ENCODE measurements at regions not wholly inside any gene's neighbourhood (a gene's known extent, or its start where the extent isn't known, plus 50 kb on each side); places are given as distances from the start of the nearest gene placed in this dataset.

DNA sequence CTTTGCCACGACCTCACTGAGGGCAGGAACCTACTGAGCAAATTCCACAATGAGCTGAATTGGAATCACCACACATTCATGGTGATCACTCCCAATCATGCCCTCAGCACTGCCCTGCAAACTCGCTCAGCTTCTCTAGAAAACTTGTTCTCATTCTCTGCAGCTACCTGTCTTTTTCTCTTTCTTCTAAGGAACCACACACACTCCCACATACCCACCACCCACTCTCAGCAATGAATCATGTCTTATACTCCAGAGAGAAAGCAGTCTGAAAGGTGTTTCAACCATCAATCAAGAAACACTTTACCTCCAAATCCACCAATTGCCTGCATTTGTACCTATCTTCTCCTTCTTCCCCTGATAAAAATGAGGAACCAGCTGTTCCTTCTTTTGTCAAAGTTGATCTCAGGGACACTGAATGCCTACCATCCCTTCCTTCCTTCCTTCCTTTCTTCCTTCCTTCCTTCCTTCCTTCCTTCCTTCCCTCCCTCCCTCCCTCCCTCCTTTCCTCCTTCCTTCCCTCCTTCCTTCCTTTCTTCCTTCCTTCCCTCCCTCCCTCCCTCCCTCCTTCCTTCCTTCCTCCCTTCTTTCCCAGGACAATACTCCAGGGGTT, 84.6 kb upstream of the SGK1 start:
- H3K27ac ChIP-seq, result no peak overlapping the region
- H3K4me3 ChIP-seq, result no peak overlapping the region
- POLR2A ChIA-PET, result no interaction called here
- H3K4me2 ChIP-seq, result no peak overlapping the region
- H3K4me1 ChIP-seq, result no peaks in the 10 kb centered on the region
- H3K9me3 ChIP-seq, result no peaks in the 10 kb centered on the region
- CTCF ChIA-PET, result no interaction called here
- FAIRE-seq (no peak), ATAC-seq (no peak), DNase-seq (ENCODE audit: low read depth in 1 of 2, low spot score in 1 of 2) (no peak)
- 79% methylated on average over 2 of the region's 2 CpGs for WGBS (ENCODE audit: missing lambda C conversion rate)
- TF ChIP-seq TP53 (CRISPR knock-in tag; IDR thresholded peaks at IDR 0.05) (no peak), ATOH8 (CRISPR knock-in tag; IDR thresholded peaks at IDR 0.05; ENCODE audit: low read depth) (no peak), CHD4 (IDR thresholded peaks at IDR 0.05; ENCODE audit: borderline replicate concordance) (no peak), HOXB5 (CRISPR knock-in tag; IDR thresholded peaks at IDR 0.05) (no peak), JUNB (IDR thresholded peaks at IDR 0.05) (no peak), RAD21 (conservative IDR thresholded peaks at IDR 0.05 in 1 of 2, IDR thresholded peaks at IDR 0.05 in 1 of 2) (no peak), CBX8 (IDR thresholded peaks at IDR 0.05) (no peak), SMC3 (IDR thresholded peaks at IDR 0.05) (no peak), ZFP36 (IDR thresholded peaks at IDR 0.05; ENCODE audit: borderline replicate concordance, partially characterized antibody) (no peak), BHLHE40 (IDR thresholded peaks at IDR 0.05; ENCODE audit: low read depth, low read length) (no peak)

- ATAC-seq (no peak), FAIRE-seq (no peak), DNase-seq (ENCODE audit: low read depth in 1 of 2, low spot score in 1 of 2) (no peak)
- 65% methylated on average over 2 of the region's 2 CpGs for WGBS (ENCODE audit: missing lambda C conversion rate)
- CTCF ChIA-PET, result interaction anchor here (0.6 kb wide), 1 partner anchor 8 kb away, joined by 4 read pairs; no protein-coding TSS in a partner anchor
- POLR2A ChIA-PET, result no interaction called here
- Histone ChIP-seq H3K27ac (peak overlapping the region in 1 of 2 experiments; percentile 31; a peak in 1 of 6 replicates), H3K9me3 (no peaks in the 10 kb centered on the region), H3K4me2 (no peak overlapping the region), H3K4me1 (no peaks in the 10 kb centered on the region), H3K4me3 (no peak overlapping the region)
- TF ChIP-seq POLR2AphosphoS2 (conservative IDR thresholded peaks at IDR 0.05; ENCODE audit: low read length) (no peak), ZNF302 (CRISPR knock-in tag; IDR thresholded peaks at IDR 0.05) (no peak), SREBF2 (IDR thresholded peaks at IDR 0.05) (no peak), JUN (IDR thresholded peaks at IDR 0.05) (no peak), HEYL (CRISPR knock-in tag; IDR thresholded peaks at IDR 0.05) (no peak), CBX2 (IDR thresholded peaks at IDR 0.05; ENCODE audit: borderline replicate concordance, low read depth) (no peak), NR3C1 (IDR thresholded peaks at IDR 0.05) (no peak), CEBPB (IDR thresholded peaks at IDR 0.05) (no peak), ESRRA (IDR thresholded peaks at IDR 0.05; ENCODE audit: borderline replicate concordance, low read length) (no peak), HOXA7 (CRISPR knock-in tag; IDR thresholded peaks at IDR 0.05) (no peak)
- TF ChIP-seq, protein P1, sequence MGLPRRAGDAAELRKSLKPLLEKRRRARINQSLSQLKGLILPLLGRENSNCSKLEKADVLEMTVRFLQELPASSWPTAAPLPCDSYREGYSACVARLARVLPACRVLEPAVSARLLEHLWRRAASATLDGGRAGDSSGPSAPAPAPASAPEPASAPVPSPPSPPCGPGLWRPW (IDR thresholded peaks at IDR 0.05), result no peak
- TF ChIP-seq, protein P2, sequence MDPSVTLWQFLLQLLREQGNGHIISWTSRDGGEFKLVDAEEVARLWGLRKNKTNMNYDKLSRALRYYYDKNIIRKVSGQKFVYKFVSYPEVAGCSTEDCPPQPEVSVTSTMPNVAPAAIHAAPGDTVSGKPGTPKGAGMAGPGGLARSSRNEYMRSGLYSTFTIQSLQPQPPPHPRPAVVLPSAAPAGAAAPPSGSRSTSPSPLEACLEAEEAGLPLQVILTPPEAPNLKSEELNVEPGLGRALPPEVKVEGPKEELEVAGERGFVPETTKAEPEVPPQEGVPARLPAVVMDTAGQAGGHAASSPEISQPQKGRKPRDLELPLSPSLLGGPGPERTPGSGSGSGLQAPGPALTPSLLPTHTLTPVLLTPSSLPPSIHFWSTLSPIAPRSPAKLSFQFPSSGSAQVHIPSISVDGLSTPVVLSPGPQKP (IDR thresholded peaks at IDR 0.05; ENCODE audit: low read depth, low read length), result no peak
- TF ChIP-seq, protein P3, sequence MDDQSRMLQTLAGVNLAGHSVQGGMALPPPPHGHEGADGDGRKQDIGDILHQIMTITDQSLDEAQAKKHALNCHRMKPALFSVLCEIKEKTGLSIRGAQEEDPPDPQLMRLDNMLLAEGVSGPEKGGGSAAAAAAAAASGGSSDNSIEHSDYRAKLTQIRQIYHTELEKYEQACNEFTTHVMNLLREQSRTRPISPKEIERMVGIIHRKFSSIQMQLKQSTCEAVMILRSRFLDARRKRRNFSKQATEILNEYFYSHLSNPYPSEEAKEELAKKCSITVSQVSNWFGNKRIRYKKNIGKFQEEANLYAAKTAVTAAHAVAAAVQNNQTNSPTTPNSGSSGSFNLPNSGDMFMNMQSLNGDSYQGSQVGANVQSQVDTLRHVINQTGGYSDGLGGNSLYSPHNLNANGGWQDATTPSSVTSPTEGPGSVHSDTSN (IDR thresholded peaks at IDR 0.05), result no peak
- TF ChIP-seq, protein P4, sequence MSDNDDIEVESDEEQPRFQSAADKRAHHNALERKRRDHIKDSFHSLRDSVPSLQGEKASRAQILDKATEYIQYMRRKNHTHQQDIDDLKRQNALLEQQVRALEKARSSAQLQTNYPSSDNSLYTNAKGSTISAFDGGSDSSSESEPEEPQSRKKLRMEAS (IDR thresholded peaks at IDR 0.05), result no peak
Measured at GRCh38 chr6:134400941-134401340, 83.0 kb upstream of the SGK1 start.
